NCI-H69 (cell line): ENCODE measurements at regions not wholly inside any gene's neighbourhood (a gene's known extent, or its start where the extent isn't known, plus 50 kb on each side); places are given as distances from the start of the nearest gene placed in this dataset.
"Not testable (repeated sequence)": the region's sequence is repeated elsewhere in the genome, so short reads cannot be mapped to it uniquely, and the experiment has no call there.

Source experiments
- DNase-seq: peaks from one replicate; lab custom pipeline; 2025; lab: John Stamatoyannopoulos, UW

- no peak for DNase-seq
Measured at GRCh38 chr15:24835301-24835700, 119.5 kb upstream of the SNRPN start.

- no peak for DNase-seq
Measured at GRCh38 chr15:24848050-24848449, 106.7 kb upstream of the SNRPN start.

- peak; percentile 4 for DNase-seq
Measured at GRCh38 chr15:24856397-24857390, 98.1 kb upstream of the SNRPN start.

- DNase-seq: no peak
Measured at GRCh38 chr15:24857763-24858162, 97.0 kb upstream of the SNRPN start.

- not testable (repeated sequence) for DNase-seq
Measured at GRCh38 chr15:24858183-24858582, 96.6 kb upstream of the SNRPN start.

GRCh38 chr15:24858737-24859601 is 95.8 kb upstream of the SNRPN start:
- DNase-seq: no peak

GRCh38 chr15:24861014-24861690 is 93.6 kb upstream of the SNRPN start:
- no peak for DNase-seq

DNA sequence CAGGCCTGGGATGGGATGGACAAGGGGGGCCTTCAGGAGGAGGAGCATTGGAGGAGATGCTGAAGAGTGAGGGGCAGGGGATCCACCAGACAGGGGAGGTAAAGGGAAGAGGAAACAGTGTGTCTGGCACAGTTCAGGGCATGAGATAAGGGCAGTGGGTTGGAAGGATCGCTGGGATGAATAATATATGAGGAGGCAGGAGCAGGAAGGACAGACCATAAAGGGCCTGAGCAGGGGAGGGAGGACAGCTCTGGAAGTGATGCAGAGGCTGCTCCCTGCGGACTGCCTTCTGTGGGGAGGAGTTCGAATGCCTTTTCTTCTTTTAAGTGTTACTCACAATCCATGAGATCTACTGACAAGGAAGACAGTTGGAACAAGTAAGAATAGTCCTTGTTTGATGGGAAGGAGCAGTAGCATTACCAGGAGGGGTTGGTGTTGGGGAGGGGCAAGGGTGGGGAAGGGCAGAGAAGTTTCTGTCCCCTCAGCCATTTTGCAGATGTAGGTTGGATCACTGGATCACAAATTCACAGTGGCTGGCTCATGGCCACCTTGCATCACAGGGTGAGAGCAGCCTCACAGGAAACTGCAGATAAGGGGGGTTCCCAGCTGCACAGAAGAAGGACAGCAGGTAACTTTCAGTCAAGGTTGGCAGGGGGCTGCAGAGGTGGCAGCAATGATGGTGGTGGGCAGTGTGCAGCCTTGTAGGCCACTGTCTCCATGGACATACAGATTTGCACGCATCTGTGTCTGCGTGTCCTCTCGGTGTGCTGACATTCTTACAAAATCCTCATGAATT is 91.9 kb upstream of the SNRPN start:
- DNase-seq: no peak

- DNase-seq: no peak
Measured at GRCh38 chr15:24865303-24865702, 89.5 kb upstream of the SNRPN start.

DNA sequence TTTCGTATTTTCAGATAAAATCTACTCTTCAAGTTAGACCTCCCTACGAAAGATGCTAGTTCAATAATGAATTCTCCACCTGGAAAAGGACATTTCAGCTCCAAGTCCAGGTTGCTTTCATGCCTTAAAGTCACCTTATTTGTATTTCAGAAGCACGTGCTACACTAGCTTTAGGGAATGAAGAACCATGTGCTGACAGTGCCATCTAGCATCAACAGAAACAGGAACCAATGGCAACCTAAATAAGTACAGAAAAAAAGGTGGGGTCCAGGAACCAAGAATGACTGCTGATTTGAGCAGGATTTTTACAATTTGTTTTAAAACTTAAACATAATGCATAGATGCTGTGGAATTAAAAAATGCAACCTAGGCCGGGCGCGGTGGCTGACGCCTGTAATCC is 77.6 kb upstream of the SNRPN start:
- DNase-seq: no peak

DNA sequence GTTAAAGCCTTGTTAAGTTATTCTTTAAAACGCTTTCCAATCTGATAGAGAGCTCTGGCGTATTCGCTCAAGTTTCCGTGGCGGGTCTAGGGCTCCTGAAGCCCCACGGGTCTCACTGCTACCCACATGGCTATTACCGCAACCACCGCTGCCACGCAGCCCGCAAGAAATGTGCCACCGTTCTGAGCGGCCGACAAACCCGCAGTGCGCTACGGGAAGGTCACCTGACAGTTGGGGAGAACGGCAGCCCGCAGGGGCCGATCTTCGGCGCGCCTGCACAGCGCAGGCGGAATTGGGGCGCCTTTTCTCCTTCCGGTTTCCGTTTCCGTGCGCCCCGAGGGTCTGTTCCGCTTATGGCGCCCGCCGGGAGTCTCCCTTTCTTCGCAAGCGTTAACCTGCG is 76.6 kb upstream of the SNRPN start:
- DNase-seq: no peak

DNA sequence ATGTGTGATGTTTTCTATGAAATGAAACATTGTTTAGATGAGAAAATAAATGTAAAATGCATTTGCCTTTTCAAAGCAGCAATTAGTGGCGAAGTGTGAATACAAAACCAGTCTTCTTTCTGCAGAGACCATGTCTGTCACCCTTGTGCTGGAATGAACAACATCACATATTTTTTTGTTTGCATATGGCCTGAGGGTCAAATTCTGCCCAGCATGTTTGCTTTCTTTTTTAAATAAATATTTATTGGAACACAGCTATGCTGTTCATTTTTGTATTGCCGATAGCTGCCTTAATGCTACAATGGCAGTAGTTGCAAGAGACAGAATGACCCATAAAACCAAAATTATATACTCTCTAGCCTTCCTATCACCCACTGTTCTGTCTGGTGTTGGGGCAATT is 75.3 kb upstream of the SNRPN start:
- DNase-seq: no peak

GRCh38 chr15:24880663-24881062 is 74.1 kb upstream of the SNRPN start:
- no peak for DNase-seq

GRCh38 chr15:24886538-24886937 is 68.2 kb upstream of the SNRPN start:
- DNase-seq: no peak

GRCh38 chr15:24898715-24899272 is 56.0 kb upstream of the SNRPN start:
- DNase-seq: peak; percentile 54

DNA sequence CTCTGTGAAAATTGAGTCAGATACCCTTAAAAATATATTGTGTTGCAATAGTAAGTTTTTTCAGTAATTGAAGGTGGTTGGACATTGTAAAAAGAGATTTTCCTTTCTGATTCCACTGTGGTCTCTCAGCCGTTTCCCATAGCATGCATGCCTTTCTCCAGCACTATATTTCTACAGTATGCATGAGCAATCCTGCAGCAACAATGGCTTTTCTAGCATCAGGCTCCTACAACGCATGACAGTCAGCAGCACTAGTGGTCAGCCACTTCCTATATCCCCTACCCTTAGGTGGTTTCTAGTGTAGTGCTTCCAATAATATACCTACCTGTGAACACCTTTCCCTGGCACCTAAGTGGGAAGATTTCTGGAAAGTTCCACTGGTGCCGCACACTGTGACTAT is 55.4 kb upstream of the SNRPN start:
- DNase-seq: no peak

- DNase-seq: no peak
Measured at GRCh38 chr15:24899795-24900194, 55.0 kb upstream of the SNRPN start.

DNA sequence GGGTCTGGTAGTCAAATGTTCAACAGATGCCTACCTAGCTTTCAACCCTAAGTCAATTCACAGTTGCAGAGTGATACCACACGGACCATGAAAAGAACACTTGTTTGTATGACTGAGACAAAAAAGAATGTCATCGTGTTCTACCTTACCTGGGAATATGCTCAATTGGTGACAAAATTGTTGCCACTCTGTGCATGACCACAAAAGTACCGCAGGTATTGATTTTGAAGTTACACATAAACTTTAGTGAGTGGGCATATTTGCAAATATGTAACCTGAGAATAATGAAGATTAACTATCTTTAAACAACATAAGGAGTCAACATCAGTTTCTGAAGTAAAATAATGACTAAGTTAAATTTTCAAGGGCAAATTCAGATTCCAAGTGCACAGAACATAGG is 53.4 kb upstream of the SNRPN start:
- no peak for DNase-seq
